Sigmoid colon (tissue), 4 donors: ENCODE measurements at regions not wholly inside any gene's neighbourhood (a gene's known extent, or its start where the extent isn't known, plus 50 kb on each side); places are given as distances from the start of the nearest gene placed in this dataset.

Experiments used
- CTCF ChIP-seq, 4 experiments: fragments of 450-650 bp in 3 of 4; fragments of 200-600 bp in 1 of 4; IDR thresholded peaks; one replicate each; pipeline ENCODE4 v1.5.1; 2016 to 2019; ENCODE audit warnings: antibody characterized with exemption in 4 of 4, mild to moderate bottlenecking in 3 of 4, moderate library complexity in 2 of 4
- EP300 ChIP-seq, 4 donors: sonication (generic); formaldehyde crosslinking; IDR thresholded peaks; one replicate each; pipeline ENCODE4 v1.6.1; 2017; ENCODE audit warnings: antibody characterized with exemption in 4 of 4
- POLR2A ChIP-seq, 2 donors: fragments of 450-650 bp; IDR thresholded peaks; one replicate each; pipeline ENCODE4 v1.6.1; 2016; ENCODE audit warnings: antibody characterized with exemption in 2 of 2, mild to moderate bottlenecking in 2 of 2, moderate library complexity in 2 of 2
- POLR2AphosphoS5 ChIP-seq, 4 donors: sonication (generic); formaldehyde crosslinking; IDR thresholded peaks; one replicate each; pipeline ENCODE4 v1.6.1; 2017; ENCODE audit warnings: antibody characterized with exemption in 4 of 4

- TF ChIP-seq POLR2A (IDR thresholded peaks at IDR 0.05), result no peak
- no peak for TF ChIP-seq CTCF (IDR thresholded peaks at IDR 0.05)
- TF ChIP-seq EP300 (IDR thresholded peaks at IDR 0.05), result no peak
- TF ChIP-seq POLR2AphosphoS5 (IDR thresholded peaks at IDR 0.05), result no peak
Observed at GRCh38 chr5:51890435-51891116, 507.3 kb downstream of the ISL1 start.
